Neural cell (in vitro differentiated cells): ENCODE measurements at regions not wholly inside any gene's neighbourhood (a gene's known extent, or its start where the extent isn't known, plus 50 kb on each side); places are given as distances from the start of the nearest gene placed in this dataset.

ENCODE experiments used
- H2AFZ ChIP-seq: fragments of 200-600, 300-800 bp; sonication (generic), shearing (Covaris generic); 2 replicates; pipeline ENCODE4 v1.6.0; 2014; ENCODE audit warnings: low read depth, mild to moderate bottlenecking, antibody characterized with exemption, low read length, moderate library complexity
- H3F3A ChIP-seq: fragments of 200-600 bp; shearing (Covaris generic); 2 replicates; pipeline ENCODE4 v1.6.1; 2016; ENCODE audit warnings: mild to moderate bottlenecking, moderate library complexity, mixed read lengths, antibody characterized with exemption, low read length; ENCODE audit not compliant: insufficient read depth, poor library complexity, severe bottlenecking
- H3K27ac ChIP-seq: fragments of 200-600, 300-800 bp; sonication (generic), shearing (Covaris generic); 2 replicates; pipeline ENCODE4 v1.5.1; 2014; ENCODE audit warnings: mild to moderate bottlenecking, low read length, moderate library complexity
- H3K27me3 ChIP-seq: fragments of 300-800, 200-600 bp; sonication (generic), shearing (Covaris generic); 2 replicates; pipeline ENCODE4 v1.6.0; 2014; ENCODE audit warnings: mild to moderate bottlenecking, low read depth, low read length, moderate library complexity; ENCODE audit not compliant: insufficient read depth
- H3K36me3 ChIP-seq: fragments of 300-800, 200-600 bp; sonication (generic), shearing (Covaris generic); 2 replicates; pipeline ENCODE4 v1.5.1; 2014; ENCODE audit warnings: mild to moderate bottlenecking, antibody characterized with exemption, low read length, moderate library complexity; ENCODE audit not compliant: insufficient read depth
- H3K4me2 ChIP-seq: fragments of 300-800, 200-600 bp; sonication (generic), shearing (Covaris generic); 2 replicates; pipeline ENCODE4 v1.6.0; 2014; ENCODE audit warnings: mild to moderate bottlenecking, low read length
- H3K4me3 ChIP-seq: fragments of 300-800, 200-600 bp; sonication (generic), shearing (Covaris generic); 2 replicates; pipeline ENCODE4 v1.5.1; 2014; ENCODE audit warnings: mild to moderate bottlenecking, low read length, moderate library complexity
- H3K79me2 ChIP-seq: fragments of 200-600 bp; shearing (Covaris generic); replicated peaks from 2 replicates; pipeline ENCODE4 v1.6.0; 2014; ENCODE audit warnings: mild to moderate bottlenecking, low read length, moderate library complexity; ENCODE audit not compliant: insufficient read depth
- H3K9ac ChIP-seq: fragments of 300-800, 200-600 bp; sonication (generic), shearing (Covaris generic); 2 replicates; pipeline ENCODE4 v1.6.1; 2016; ENCODE audit warnings: mild to moderate bottlenecking, low read length, mixed read lengths
- H3K9me2 ChIP-seq: fragments of 200-600 bp; shearing (Covaris generic); 2 replicates; pipeline ENCODE4 v1.6.1; 2016; ENCODE audit warnings: mild to moderate bottlenecking, low read length, mixed read lengths; ENCODE audit not compliant: insufficient read depth
- H3K9me3 ChIP-seq: fragments of 200-600, 300-800 bp; sonication (generic), shearing (Covaris generic); 2 replicates; pipeline ENCODE4 v1.6.1; 2016; ENCODE audit warnings: mild to moderate bottlenecking, mixed run types, low read length, moderate library complexity, mixed read lengths
- H4K20me1 ChIP-seq: fragments of 200-600 bp; shearing (Covaris generic); 2 replicates; pipeline ENCODE4 v1.6.1; 2016; ENCODE audit warnings: mild to moderate bottlenecking, mixed run types; ENCODE audit not compliant: insufficient read depth
- EP300 ChIP-seq: fragments of 450-650 bp; conservative IDR thresholded peaks from 2 replicates; pipeline ENCODE4 v1.6.1; 2014; ENCODE audit warnings: antibody characterized with exemption, mild to moderate bottlenecking, moderate library complexity; ENCODE audit not compliant: poor library complexity, severe bottlenecking
- EZH2 ChIP-seq: fragments of 200-600, 300-800 bp; shearing (Covaris generic), sonication (generic); IDR thresholded peaks from 2 replicates; pipeline ENCODE4 v1.6.1; 2014; ENCODE audit warnings: antibody characterized with exemption, low read length, borderline replicate concordance, mild to moderate bottlenecking; ENCODE audit not compliant: insufficient read depth, poor library complexity, severe bottlenecking
- MXI1 ChIP-seq: fragments of 450-650 bp; conservative IDR thresholded peaks from 2 replicates; pipeline ENCODE4 v1.6.1; 2014; ENCODE audit warnings: antibody characterized with exemption, mild to moderate bottlenecking; ENCODE audit not compliant: poor library complexity, severe bottlenecking
- POLR2AphosphoS5 ChIP-seq: IDR thresholded peaks from 2 replicates; pipeline ENCODE4 v1.6.1; 2012
- REST ChIP-seq: IDR thresholded peaks from 2 replicates; pipeline ENCODE4 v1.6.1; 2012; ENCODE audit warnings: borderline replicate concordance
- SMC3 ChIP-seq: fragments of 450-650 bp; conservative IDR thresholded peaks from 2 replicates; pipeline ENCODE4 v1.6.1; 2014; ENCODE audit warnings: antibody characterized with exemption, mild to moderate bottlenecking, moderate library complexity; ENCODE audit not compliant: poor library complexity
- TAF1 ChIP-seq: IDR thresholded peaks from 2 replicates; pipeline ENCODE4 v1.6.1; 2012; ENCODE audit warnings: low read depth

- H3K27ac ChIP-seq, result no peak overlapping the region
- no peak overlapping the region for H2AFZ ChIP-seq
- no peak overlapping the region for H3K4me3 ChIP-seq
- no peaks in the 10 kb centered on the region for H3K9me2 ChIP-seq
- H3K36me3 ChIP-seq, result no peaks in the 10 kb centered on the region
- H3K9me3 ChIP-seq, result no peaks in the 10 kb centered on the region
- H3F3A ChIP-seq, result no peaks in the 10 kb centered on the region
- TF ChIP-seq EP300, result no peak
- TF ChIP-seq SMC3, result no peak
- no peak for TF ChIP-seq POLR2AphosphoS5
- TF ChIP-seq TAF1, result no peak
- no peak overlapping the region for H3K9ac ChIP-seq
- H3K79me2 ChIP-seq, result no peaks in the 10 kb centered on the region
- H4K20me1 ChIP-seq, result no peaks in the 10 kb centered on the region
- H3K27me3 ChIP-seq, result no peaks in the 10 kb centered on the region
- H3K4me2 ChIP-seq, result no peak overlapping the region
Measured at GRCh38 chr2:150028322-150028721, 440.7 kb upstream of the MMADHC start.

- Histone ChIP-seq H3K36me3 (no peaks in the 10 kb centered on the region), H3K4me2 (no peak overlapping the region), H2AFZ (no peak overlapping the region), H3K79me2 (no peaks in the 10 kb centered on the region), H3K9me2 (no peaks in the 10 kb centered on the region), H3K27ac (no peak overlapping the region), H3F3A (no peaks in the 10 kb centered on the region), H4K20me1 (no peaks in the 10 kb centered on the region), H3K27me3 (no peaks in the 10 kb centered on the region), H3K9ac (no peak overlapping the region), H3K9me3 (no peaks in the 10 kb centered on the region), H3K4me3 (no peak overlapping the region)
- TF ChIP-seq REST, result no peak
- no peak for TF ChIP-seq POLR2AphosphoS5
- no peak for TF ChIP-seq SMC3
- no peak for TF ChIP-seq EZH2
- no peak for TF ChIP-seq MXI1
- no peak for TF ChIP-seq TAF1
Measured at GRCh38 chr2:150027164-150027563, 439.6 kb upstream of the MMADHC start.

GRCh38 chr2:150023663-150024062 is 436.1 kb upstream of the MMADHC start:
- Histone ChIP-seq H2AFZ (no peak overlapping the region), H3K36me3 (no peaks in the 10 kb centered on the region), H3K27me3 (no peaks in the 10 kb centered on the region), H3K9ac (no peak overlapping the region), H3K79me2 (no peaks in the 10 kb centered on the region), H4K20me1 (no peaks in the 10 kb centered on the region), H3K9me3 (no peaks in the 10 kb centered on the region), H3F3A (no peaks in the 10 kb centered on the region), H3K4me2 (no peak overlapping the region), H3K9me2 (no peaks in the 10 kb centered on the region), H3K4me3 (no peak overlapping the region), H3K27ac (no peak overlapping the region)
- TF ChIP-seq TAF1 (no peak), EP300 (no peak), SMC3 (no peak), EZH2 (no peak)
